Naive thymus-derived CD8-positive, alpha-beta T cell (primary cell): ENCODE measurements at regions not wholly inside any gene's neighbourhood (a gene's known extent, or its start where the extent isn't known, plus 50 kb on each side); places are given as distances from the start of the nearest gene placed in this dataset.

ENCODE experiments used
- ATAC-seq, 2 donors: fragments of 150-1000 bp; cut with Tn5 transposase in 1 of 2; sonication (Bioruptor Pico), chemical (Tn5 transposase) in 1 of 2; 1 replicate in 1 of 2; 2 replicates in 1 of 2; pipeline ENCODE4 v1.10.0; 2021; ENCODE audit warnings: mild to moderate bottlenecking in 2 of 2, moderate library complexity in 2 of 2
- POLR2A ChIA-PET: fragments of 350-600 bp; sonication (Branson Sonifier 250); formaldehyde crosslinking; loops from one replicate; lab custom pipeline; 2021; ENCODE audit warnings: antibody characterized with exemption; lab: Charles Lee
- DNase-seq, 10 donors: peaks; one replicate each; pipeline versions ENCODE4 v3.0.0 to v3.0.0-alpha.2; 2020 to 2022
- H3K27ac Mint-ChIP-seq, 10 donors: one replicate each; pipeline ENCODE4 v1.8.0; 2020 to 2022; ENCODE audit warnings: mild to moderate bottlenecking in 10 of 10, mixed read lengths in 10 of 10, moderate library complexity in 4 of 10, inconsistent platforms in 1 of 10
- H3K27me3 Mint-ChIP-seq, 5 donors: one replicate each; pipeline ENCODE4 v1.8.0; 2021 to 2022; ENCODE audit warnings: mixed read lengths in 5 of 5
- H3K36me3 Mint-ChIP-seq, 3 donors: one replicate each; pipeline ENCODE4 v1.8.0; 2020 to 2022; ENCODE audit warnings: mixed read lengths in 3 of 3, mild to moderate bottlenecking in 2 of 3, inconsistent platforms in 1 of 3
- H3K4me1 Mint-ChIP-seq, 4 donors: one replicate each; pipeline ENCODE4 v1.8.0; 2021 to 2022; ENCODE audit warnings: mixed read lengths in 4 of 4
- H3K4me3 Mint-ChIP-seq, 10 donors: one replicate each; pipeline ENCODE4 v1.8.0; 2020 to 2022; ENCODE audit warnings: mild to moderate bottlenecking in 10 of 10, mixed read lengths in 10 of 10, moderate library complexity in 6 of 10, inconsistent platforms in 1 of 10
- H3K9me3 Mint-ChIP-seq, 9 donors: one replicate each; pipeline ENCODE4 v1.8.0; 2020 to 2022; ENCODE audit warnings: mixed read lengths in 9 of 9, mild to moderate bottlenecking in 3 of 9, inconsistent platforms in 1 of 9, moderate library complexity in 1 of 9

DNA sequence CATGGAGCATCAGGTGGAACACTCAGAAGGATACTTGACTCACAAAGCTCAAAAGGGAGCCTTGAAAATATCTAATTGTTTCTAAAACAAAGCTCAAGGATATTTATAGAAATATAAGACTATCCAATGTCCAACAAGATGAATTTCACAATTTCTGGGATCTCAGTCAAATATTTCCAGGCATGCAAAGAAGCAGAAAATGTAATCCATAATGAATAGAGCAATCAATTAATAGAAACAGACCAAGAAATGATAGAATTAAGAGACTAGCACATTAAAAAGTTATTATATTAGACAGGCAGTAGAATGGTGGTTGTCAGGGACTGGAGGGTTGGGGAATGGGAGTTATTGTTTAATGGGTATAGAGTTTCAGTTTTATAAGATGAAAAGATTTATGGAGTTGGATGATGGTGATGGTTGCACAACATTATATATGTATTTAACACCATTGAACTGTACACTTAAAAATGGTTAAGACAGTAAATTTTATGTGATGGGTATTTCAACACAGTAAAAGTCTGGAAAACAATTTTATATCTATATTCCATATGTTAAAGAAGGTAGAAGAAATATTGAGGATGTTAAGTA is 189.9 kb upstream of the PIEZO2 start:
- H3K9me3 Mint-ChIP-seq: peaks cover 3 to 19% (median 11%) of the 10 kb centered on the region in 9 donors
- POLR2A ChIA-PET: no interaction called here
- peaks cover 0 to 8% (median 0%) of the 10 kb centered on the region in 5 donors for H3K27me3 Mint-ChIP-seq
- no peak for DNase-seq
- peaks cover 0 to 6% (median 0%) of the 10 kb centered on the region in 3 donors for H3K36me3 Mint-ChIP-seq
- no peaks in the 10 kb centered on the region for H3K4me1 Mint-ChIP-seq
- ATAC-seq: no peak
- no peak overlapping the region for H3K27ac Mint-ChIP-seq
- H3K4me3 Mint-ChIP-seq: no peak overlapping the region

DNA sequence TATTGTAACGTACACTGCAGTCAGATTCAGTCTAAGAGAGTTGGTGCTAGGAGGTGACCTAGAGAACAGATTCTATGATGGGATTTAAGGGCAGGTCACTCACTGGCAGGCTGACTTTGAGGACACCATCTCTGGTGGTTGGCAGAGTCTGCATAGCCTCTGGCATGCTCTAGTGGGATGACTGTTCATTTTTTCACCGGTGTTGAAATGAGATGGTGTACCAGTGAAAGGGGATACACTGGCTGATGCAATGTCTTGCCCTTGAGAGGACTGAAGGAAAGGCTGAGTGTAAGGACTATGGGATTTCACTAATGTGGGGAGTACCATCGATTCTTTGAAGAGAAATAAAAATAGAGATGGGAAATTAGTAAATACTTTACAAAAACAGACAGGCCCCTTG is 186.9 kb upstream of the PIEZO2 start:
- H3K27ac Mint-ChIP-seq: no peak overlapping the region
- POLR2A ChIA-PET: no interaction called here
- DNase-seq: no peak

DNA sequence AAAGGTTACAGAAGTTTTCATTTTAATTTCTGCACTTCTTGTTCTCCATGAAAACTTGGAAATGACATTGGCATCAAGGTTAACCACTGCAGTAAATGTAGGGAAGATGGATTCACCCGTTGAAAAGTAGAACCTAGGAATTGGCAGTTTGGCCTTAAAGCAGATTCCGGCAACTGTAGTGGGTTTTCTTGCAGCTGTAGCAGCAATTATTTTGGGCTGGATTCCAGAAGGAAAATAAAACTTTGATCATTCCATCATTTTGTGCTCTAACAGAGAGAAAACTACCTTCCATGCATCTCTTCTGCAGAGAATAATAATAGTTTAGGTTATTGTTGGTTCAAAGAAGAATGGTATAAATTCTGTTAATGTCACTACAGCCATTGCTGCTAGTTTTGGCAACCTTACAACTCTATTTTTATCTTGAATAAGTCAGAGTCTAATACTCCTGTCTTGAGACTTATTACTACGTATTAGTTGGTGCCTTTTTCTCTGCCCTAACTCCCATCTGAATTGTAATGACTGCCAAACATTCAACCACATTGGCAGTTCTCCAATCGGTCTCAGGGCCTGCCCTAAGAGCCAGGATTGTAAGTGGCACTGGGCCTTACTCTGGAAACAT is 178.1 kb upstream of the PIEZO2 start:
- DNase-seq: no peak
- Mint-ChIP-seq H3K36me3 (no peaks in the 10 kb centered on the region), H3K9me3 (no peaks in the 10 kb centered on the region), H3K4me1 (no peaks in the 10 kb centered on the region), H3K4me3 (no peak overlapping the region), H3K27ac (no peak overlapping the region), H3K27me3 (peaks cover 0 to 3% (median 0%) of the 10 kb centered on the region in 5 donors)
- POLR2A ChIA-PET: no interaction called here
- no peak for ATAC-seq

More for the DNA sequence above, 186.9 kb upstream of the PIEZO2 start:
- Mint-ChIP-seq H3K9me3 (peaks cover 0 to 14% (median 0%) of the 10 kb centered on the region in 9 donors), H3K4me3 (no peak overlapping the region), H3K27me3 (peaks cover 0 to 8% (median 3%) of the 10 kb centered on the region in 5 donors), H3K4me1 (no peaks in the 10 kb centered on the region), H3K36me3 (no peaks in the 10 kb centered on the region)
- ATAC-seq: no peak

DNA sequence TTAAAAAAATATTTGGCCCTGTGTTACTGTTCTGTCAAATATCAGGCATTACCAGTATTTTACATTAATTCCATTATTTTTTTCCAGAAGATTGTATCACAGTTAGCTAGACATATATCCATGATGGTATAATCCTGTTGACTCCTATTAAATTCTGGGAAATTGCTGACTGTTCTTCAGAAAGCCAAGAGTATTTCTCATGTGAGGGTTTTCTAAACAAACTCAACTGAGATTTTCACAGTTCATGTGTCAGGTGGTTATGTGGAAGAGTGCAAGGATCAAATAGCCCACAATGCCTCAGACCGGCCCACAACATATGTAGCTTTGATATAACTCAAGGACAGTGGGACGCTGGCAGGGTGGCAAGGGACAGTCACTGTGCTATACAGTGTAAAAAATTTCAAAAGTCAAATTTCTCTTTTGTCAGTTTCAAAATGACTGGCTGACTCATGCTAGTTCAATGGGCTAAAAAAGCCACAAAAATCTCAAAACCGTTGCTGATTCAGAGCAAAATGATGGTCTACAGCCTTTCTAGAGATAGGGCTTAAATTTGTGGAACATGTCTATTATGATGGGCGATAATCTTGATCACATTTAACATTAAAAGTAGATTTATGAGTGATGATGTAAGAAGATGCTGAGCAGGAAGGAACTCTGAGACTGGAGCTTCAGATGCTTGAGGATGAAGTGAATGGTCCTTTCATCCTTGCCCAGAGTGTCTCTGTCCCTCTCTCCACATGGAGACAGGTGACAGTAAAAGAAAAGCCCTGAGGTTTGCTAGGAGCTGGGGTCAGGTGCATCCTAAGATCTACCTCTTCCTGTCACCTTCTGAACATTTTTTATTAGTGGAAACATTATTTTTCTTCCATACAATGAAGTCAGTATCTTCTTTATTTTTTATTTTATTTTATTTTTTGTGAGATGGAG is 175.8 kb upstream of the PIEZO2 start:
- no peak for ATAC-seq
- no peaks in the 10 kb centered on the region for H3K36me3 Mint-ChIP-seq
- peaks cover 0 to 4% (median 0%) of the 10 kb centered on the region in 9 donors for H3K9me3 Mint-ChIP-seq
- H3K27ac Mint-ChIP-seq: no peak overlapping the region
- POLR2A ChIA-PET: no interaction called here
- H3K27me3 Mint-ChIP-seq: no peaks in the 10 kb centered on the region
- no peak overlapping the region for H3K4me3 Mint-ChIP-seq
- no peak for DNase-seq
- H3K4me1 Mint-ChIP-seq: peaks cover 0 to 4% (median 0%) of the 10 kb centered on the region in 4 donors

DNA sequence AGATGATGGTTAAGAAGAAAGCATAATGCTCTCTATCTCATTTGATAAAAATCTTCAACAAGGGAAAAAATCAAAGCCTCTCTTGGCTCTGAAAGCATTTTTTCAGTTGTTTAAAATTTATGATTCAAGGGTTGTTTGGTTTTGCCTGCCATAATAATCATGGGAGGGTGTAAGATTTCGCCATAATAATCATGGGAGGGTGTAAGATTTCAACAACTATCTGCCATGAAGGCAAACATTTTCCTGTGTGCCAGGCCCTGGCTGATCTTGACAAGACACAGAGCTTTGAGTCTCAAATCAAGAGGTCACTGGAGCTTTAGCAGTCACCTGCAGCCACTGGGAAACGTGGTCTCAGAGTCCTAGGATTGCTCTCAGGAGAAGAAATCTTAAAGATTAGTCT is 175.1 kb upstream of the PIEZO2 start:
- no peaks in the 10 kb centered on the region for H3K27me3 Mint-ChIP-seq
- peaks cover 0 to 4% (median 0%) of the 10 kb centered on the region in 9 donors for H3K9me3 Mint-ChIP-seq
- POLR2A ChIA-PET: no interaction called here
- ATAC-seq (no peak), DNase-seq (no peak)
- no peak overlapping the region for H3K27ac Mint-ChIP-seq
- H3K4me1 Mint-ChIP-seq: peaks cover 0 to 4% (median 0%) of the 10 kb centered on the region in 4 donors
- no peak overlapping the region for H3K4me3 Mint-ChIP-seq
- H3K36me3 Mint-ChIP-seq: no peaks in the 10 kb centered on the region

DNA sequence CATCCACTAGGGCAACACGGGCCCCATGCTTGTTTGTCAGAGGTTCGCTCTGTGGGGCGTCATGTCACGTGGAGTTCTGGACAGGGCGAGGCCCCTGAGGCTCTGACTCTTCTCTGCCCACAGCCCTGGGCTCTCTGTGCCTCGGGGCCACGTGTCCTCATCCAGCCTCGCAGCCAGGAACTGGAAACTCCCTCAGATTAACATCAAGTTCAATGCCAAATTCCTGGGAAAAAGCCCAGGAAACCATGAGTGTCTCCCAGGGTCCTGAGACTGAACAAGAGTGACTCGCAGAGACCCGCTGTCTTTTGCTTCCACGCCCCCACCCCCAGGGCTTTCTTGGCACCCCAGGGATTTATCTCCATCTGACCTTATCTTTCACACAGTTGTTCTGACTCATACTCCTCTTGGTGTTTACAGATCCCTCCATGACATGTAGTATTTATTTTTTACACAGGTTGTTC is 174.0 kb upstream of the PIEZO2 start:
- POLR2A ChIA-PET: no interaction called here
- no peak overlapping the region for H3K27ac Mint-ChIP-seq
- no peak overlapping the region for H3K4me3 Mint-ChIP-seq
- no peak for DNase-seq
- no peaks in the 10 kb centered on the region for H3K27me3 Mint-ChIP-seq
- H3K36me3 Mint-ChIP-seq: no peaks in the 10 kb centered on the region
- peaks cover 0 to 4% (median 0%) of the 10 kb centered on the region in 9 donors for H3K9me3 Mint-ChIP-seq
- ATAC-seq: no peak
- peaks cover 0 to 4% (median 0%) of the 10 kb centered on the region in 4 donors for H3K4me1 Mint-ChIP-seq

DNA sequence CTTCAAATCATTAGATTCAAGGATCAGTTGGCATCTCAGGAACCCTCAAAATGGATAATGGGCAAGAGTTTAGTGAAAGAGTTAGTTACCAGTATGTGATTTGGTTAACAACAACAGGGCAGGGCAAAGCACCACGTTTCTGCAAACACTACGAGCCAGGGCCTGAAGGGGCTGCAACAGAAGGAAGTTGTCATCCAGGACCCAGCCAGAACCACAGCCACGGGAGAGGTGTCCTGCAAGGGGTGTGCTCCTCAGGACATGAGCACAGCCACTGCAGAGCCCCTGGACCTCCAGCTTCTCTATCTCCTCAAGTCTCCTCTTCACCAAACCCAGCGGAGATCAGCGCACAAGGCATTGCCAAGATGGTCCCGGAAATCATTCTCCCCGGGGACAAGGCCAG is 173.3 kb upstream of the PIEZO2 start:
- H3K36me3 Mint-ChIP-seq: no peaks in the 10 kb centered on the region
- peaks cover 0 to 4% (median 0%) of the 10 kb centered on the region in 4 donors for H3K4me1 Mint-ChIP-seq
- POLR2A ChIA-PET: no interaction called here
- peaks cover 0 to 4% (median 0%) of the 10 kb centered on the region in 9 donors for H3K9me3 Mint-ChIP-seq
- ATAC-seq (no peak), DNase-seq (no peak)
- no peak overlapping the region for H3K4me3 Mint-ChIP-seq
- no peaks in the 10 kb centered on the region for H3K27me3 Mint-ChIP-seq
- no peak overlapping the region for H3K27ac Mint-ChIP-seq

DNA sequence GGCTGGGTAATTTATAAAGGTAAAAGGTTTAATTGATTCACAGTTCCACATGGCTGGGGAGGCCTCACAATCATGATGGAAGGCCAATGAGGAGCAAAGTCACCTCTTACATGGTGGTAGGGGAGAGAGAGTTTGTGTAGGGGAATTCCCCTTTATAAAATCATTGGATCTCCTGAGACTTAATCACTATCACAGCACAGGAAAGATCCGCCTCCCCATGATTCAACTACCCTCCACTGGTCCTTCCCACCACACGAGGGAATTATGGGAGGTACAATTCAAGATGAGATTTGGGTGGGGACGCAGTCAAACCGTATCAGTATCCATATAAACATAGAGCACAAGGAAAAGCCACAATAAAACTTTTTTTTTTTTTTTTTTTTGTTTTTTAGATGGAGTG is 172.6 kb upstream of the PIEZO2 start:
- POLR2A ChIA-PET: no interaction called here
- no peaks in the 10 kb centered on the region for H3K27me3 Mint-ChIP-seq
- no peaks in the 10 kb centered on the region for H3K36me3 Mint-ChIP-seq

DNA sequence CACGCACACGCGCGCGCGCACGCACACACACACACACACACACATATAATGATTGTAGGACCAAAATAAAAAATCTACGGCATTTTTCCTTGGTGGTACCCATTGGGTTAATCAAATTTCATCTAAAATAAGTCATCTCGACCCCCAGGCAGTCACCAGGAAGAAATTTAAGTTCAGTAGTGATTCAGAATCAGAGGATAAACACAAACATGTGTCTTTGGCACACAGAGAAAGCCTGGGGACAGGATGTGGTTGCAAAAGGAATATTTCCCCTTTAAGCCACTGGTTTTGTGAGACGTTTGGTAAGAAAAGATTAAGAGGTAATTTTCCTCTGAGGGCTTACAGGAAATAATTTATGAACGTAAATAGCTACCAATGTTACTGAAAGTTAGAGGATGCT is 171.6 kb upstream of the PIEZO2 start:
- Mint-ChIP-seq H3K4me1 (peaks cover 0 to 4% (median 0%) of the 10 kb centered on the region in 4 donors), H3K36me3 (no peaks in the 10 kb centered on the region), H3K4me3 (no peak overlapping the region), H3K27me3 (no peaks in the 10 kb centered on the region), H3K9me3 (peaks cover 0 to 4% (median 0%) of the 10 kb centered on the region in 9 donors), H3K27ac (no peak overlapping the region)
- DNase-seq: no peak
- POLR2A ChIA-PET: no interaction called here
- ATAC-seq: no peak

More for the DNA sequence above, 172.6 kb upstream of the PIEZO2 start:
- Mint-ChIP-seq H3K27ac (no peak overlapping the region), H3K4me1 (peaks cover 0 to 4% (median 0%) of the 10 kb centered on the region in 4 donors), H3K9me3 (peaks cover 0 to 4% (median 0%) of the 10 kb centered on the region in 9 donors), H3K4me3 (no peak overlapping the region)
- ATAC-seq: no peak
- DNase-seq: no peak

DNA sequence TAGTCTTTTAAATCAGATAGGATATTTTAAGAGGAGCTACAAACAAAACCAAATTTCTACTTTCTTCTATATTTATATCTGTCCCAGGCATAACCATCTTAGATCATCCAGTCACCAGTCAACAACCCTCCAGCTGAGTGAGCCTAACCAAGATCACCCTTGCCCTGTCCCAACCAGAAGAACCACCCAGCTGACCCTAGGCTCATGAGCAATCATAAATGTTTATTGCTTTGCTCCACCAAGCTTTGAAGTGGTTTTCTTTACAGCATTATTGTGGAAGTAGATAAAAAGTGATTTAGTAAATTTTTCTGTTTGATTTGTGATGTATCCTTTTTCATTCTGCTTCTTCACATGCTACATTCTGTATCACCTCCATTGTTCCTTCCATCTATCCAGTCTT is 167.2 kb upstream of the PIEZO2 start:
- no peak overlapping the region for H3K4me3 Mint-ChIP-seq
- ATAC-seq: no peak
- POLR2A ChIA-PET: no interaction called here
- no peak for DNase-seq
- no peaks in the 10 kb centered on the region for H3K27me3 Mint-ChIP-seq
- H3K4me1 Mint-ChIP-seq: peaks cover 0 to 4% (median 0%) of the 10 kb centered on the region in 4 donors
- H3K9me3 Mint-ChIP-seq: no peaks in the 10 kb centered on the region
- no peak overlapping the region for H3K27ac Mint-ChIP-seq
- H3K36me3 Mint-ChIP-seq: no peaks in the 10 kb centered on the region

DNA sequence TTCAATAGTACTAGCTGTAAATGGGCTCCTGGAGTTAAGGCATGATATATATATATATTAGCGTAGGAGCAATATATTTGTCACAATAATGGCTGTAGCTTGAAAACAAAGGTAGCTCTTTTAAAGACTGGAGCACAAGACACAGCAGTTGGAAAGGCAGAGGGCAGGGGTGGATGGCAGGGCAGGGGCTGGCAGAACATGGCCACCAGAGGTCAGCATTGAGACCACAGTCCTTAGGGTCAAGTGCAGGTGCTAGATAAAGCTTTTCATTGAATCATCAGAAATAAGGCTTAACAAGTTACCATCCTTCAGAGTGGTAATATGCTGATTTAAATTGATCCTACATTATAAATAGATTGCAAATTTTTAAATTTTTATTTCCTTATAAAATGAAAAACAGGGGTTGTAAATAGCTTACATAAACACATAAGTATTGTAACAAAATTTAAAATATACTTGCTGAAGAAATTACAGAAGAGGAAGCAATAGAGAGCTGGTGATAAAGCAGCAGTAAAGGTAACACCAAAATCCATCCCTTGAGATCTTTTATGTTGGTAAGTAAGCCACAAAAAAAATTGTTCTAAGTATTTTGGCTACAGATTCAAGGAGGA is 161.2 kb upstream of the PIEZO2 start:
- ATAC-seq: no peak
- Mint-ChIP-seq H3K27ac (no peak overlapping the region), H3K27me3 (no peaks in the 10 kb centered on the region), H3K4me1 (no peaks in the 10 kb centered on the region), H3K36me3 (no peaks in the 10 kb centered on the region), H3K9me3 (peaks cover 0 to 2% (median 0%) of the 10 kb centered on the region in 9 donors), H3K4me3 (no peak overlapping the region)
- DNase-seq: no peak
- POLR2A ChIA-PET: no interaction called here

DNA sequence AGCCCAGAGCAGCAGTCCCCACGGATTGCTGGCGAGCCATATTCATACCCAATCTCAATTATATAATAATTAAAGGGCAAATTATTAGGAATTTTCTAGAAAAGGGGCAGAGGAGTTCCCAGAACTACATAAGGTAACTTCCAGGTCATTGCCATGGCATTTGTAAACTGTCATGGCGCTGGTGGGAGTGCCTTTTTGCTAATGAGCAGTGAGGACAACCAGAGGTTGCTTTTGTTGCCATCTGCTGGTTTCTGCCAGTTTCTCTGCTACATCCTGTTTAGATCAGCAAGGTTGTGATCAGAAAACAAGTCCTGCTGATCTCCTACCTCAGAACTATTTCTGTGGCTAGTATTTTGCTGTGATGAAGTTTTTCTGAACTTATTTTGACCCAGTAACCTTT is 159.8 kb upstream of the PIEZO2 start:
- H3K9me3 Mint-ChIP-seq: peaks cover 0 to 9% (median 4%) of the 10 kb centered on the region in 9 donors
- H3K27me3 Mint-ChIP-seq: no peaks in the 10 kb centered on the region
- H3K27ac Mint-ChIP-seq: no peak overlapping the region
- ATAC-seq: no peak
- no peaks in the 10 kb centered on the region for H3K4me1 Mint-ChIP-seq
- POLR2A ChIA-PET: no interaction called here
- no peak for DNase-seq
- H3K4me3 Mint-ChIP-seq: no peak overlapping the region
- H3K36me3 Mint-ChIP-seq: peaks cover 0 to 4% (median 0%) of the 10 kb centered on the region in 3 donors
